Pancreas (tissue), 10 donors: ENCODE measurements at regions not wholly inside any gene's neighbourhood (a gene's known extent, or its start where the extent isn't known, plus 50 kb on each side); places are given as distances from the start of the nearest gene placed in this dataset.

Experiments
- ATAC-seq, 4 donors: fragments of 200-7000 bp; cut with Tn5 transposase; one replicate each; pipeline versions ENCODE4 v1.8.0 to v1.9.1; 2020; ENCODE audit warnings: mild to moderate bottlenecking in 4 of 4, moderate library complexity in 4 of 4
- DNase-seq, 6 donors: peaks; one replicate each; pipeline ENCODE4 v3.0.0-alpha.2; 2020
- FAIRE-seq: peaks from 2 replicates; lab custom pipeline; 2012; peaks lifted over from hg19 to GRCh38; lab: Jason Lieb, UNC
- H3K27ac ChIP-seq, 4 donors: fragments of 200-600 bp; sonication (generic); 1 replicate in 3 of 4; 2 replicates in 1 of 4; pipeline versions ENCODE4 v1.5.0 to v1.8.0; 2020
- H3K27me3 ChIP-seq, 4 donors: fragments of 200-600 bp; one replicate each; pipeline ENCODE4 v1.8.0; 2021
- H3K36me3 ChIP-seq, 3 donors: fragments of 200-600 bp; sonication (generic) in 1 of 3; one replicate each; pipeline versions ENCODE4 v1.5.0 to v1.8.0; 2020 to 2021
- H3K4me1 ChIP-seq, 3 donors: fragments of 200-600 bp; one replicate each; pipeline ENCODE4 v1.8.0; 2021
- H3K4me3 ChIP-seq, 4 donors: fragments of 200-600 bp; sonication (generic) in 2 of 4; one replicate each; pipeline versions ENCODE4 v1.5.0 to v1.8.0; 2020 to 2021
- H3K9me3 ChIP-seq, 4 donors: fragments of 200-600 bp; one replicate each; pipeline ENCODE4 v1.8.0; 2021
- CTCF ChIP-seq, 4 donors: fragments of 200-600 bp; sonication (generic) in 3 of 4; IDR thresholded peaks; one replicate each; pipeline versions ENCODE4 v1.5.0 to v1.8.0; 2021; ENCODE audit warnings: antibody characterized with exemption in 4 of 4
- WGBS, 2 donors: extraction: QIAGEN DNeasy Blood & Tissue Kit; methylation state at CpG; one replicate each; pipeline ENCODE4 v1.1.7; 2013; 5-methylcytosine and 5-hydroxymethylcytosine counted together
- intact Hi-C, 3 donors: fragments of 100-400 bp; cut with DNase I; formaldehyde crosslinking; loops; one replicate each; pipeline versions ENCODE4 v1.11.1 to v1.14.2; 2022
- donor health status: healthy with polysubstance abuse.
- donor health status: DM: no; HTN: no; CAD: no; lungs with moderate emphysema.
- donor health status: DM: no; HTN: no; CAD: no.
- donor health status: control.
- donor health status: control.
- donor health status: Bipolar disorder and iron deficiency.
- donor health status: DM: yes; HTN: yes; CAD: no.
- donor health status: DM: no; HTN: no; CAD: no.
- donor health status: DM: no; HTN: no; CAD: no.
- donor health status: DM: yes; HTN: yes; CAD: no.

- 76 to 82% methylated on average over 17 of the region's 17 CpGs for WGBS, 2 donors
- Histone ChIP-seq H3K4me1 (no peaks in the 10 kb centered on the region), H3K9me3 (no peaks in the 10 kb centered on the region), H3K27ac (no peak overlapping the region), H3K27me3 (peaks cover 0 to 5% (median 1%) of the 10 kb centered on the region in 4 donors), H3K36me3 (no peaks in the 10 kb centered on the region), H3K4me3 (no peak overlapping the region)
- intact Hi-C loops = no loop called here
- no peak for FAIRE-seq
- DNase-seq = no peak
- no peak for ATAC-seq
- TF ChIP-seq CTCF (IDR thresholded peaks at IDR 0.05) = no peak
These were observed 579.6 kb downstream of the USP25 start for GRCh38 chr21:16309250-16309971.

- 80 to 90% methylated on average over 9 of the region's 9 CpGs for WGBS, 2 donors
- no peak for DNase-seq
- ATAC-seq = no peak
- Histone ChIP-seq H3K27me3 (peaks cover 0 to 5% (median 1%) of the 10 kb centered on the region in 4 donors), H3K4me3 (no peak overlapping the region), H3K9me3 (no peaks in the 10 kb centered on the region), H3K27ac (no peak overlapping the region), H3K4me1 (no peaks in the 10 kb centered on the region), H3K36me3 (no peaks in the 10 kb centered on the region)
- intact Hi-C loops = no loop called here
- no peak for TF ChIP-seq CTCF (IDR thresholded peaks at IDR 0.05)
- FAIRE-seq = no peak
These were observed 580.4 kb downstream of the USP25 start for GRCh38 chr21:16310176-16310575.

- Histone ChIP-seq H3K27ac (no peak overlapping the region), H3K4me1 (no peaks in the 10 kb centered on the region), H3K4me3 (no peak overlapping the region), H3K36me3 (no peaks in the 10 kb centered on the region), H3K9me3 (no peaks in the 10 kb centered on the region), H3K27me3 (peaks cover 0 to 5% (median 1%) of the 10 kb centered on the region in 4 donors)
- WGBS, 2 donors = 59 to 72% methylated on average over 3 of the region's 3 CpGs
- ATAC-seq (no peak), DNase-seq (no peak), FAIRE-seq (no peak)
- intact Hi-C loops = no loop called here
- no peak for TF ChIP-seq CTCF (IDR thresholded peaks at IDR 0.05)
These were observed 581.4 kb downstream of the USP25 start for GRCh38 chr21:16311229-16311628.

GRCh38 chr21:16312321-16312720, 582.5 kb downstream of the USP25 start:
- no peak overlapping the region for H3K27ac ChIP-seq
- ATAC-seq = no peak
- intact Hi-C loops = no loop called here

More at GRCh38 chr21:16312321-16312720, 582.5 kb downstream of the USP25 start:
- TF ChIP-seq CTCF (IDR thresholded peaks at IDR 0.05) = no peak
- H3K9me3 ChIP-seq = no peaks in the 10 kb centered on the region
- FAIRE-seq (no peak), DNase-seq (no peak)
- no peak overlapping the region for H3K4me3 ChIP-seq
- no peaks in the 10 kb centered on the region for H3K36me3 ChIP-seq
- peaks cover 0 to 3% (median 0%) of the 10 kb centered on the region in 4 donors for H3K27me3 ChIP-seq
- H3K4me1 ChIP-seq = no peaks in the 10 kb centered on the region
